PFSK-1 (cell line): ENCODE measurements at regions not wholly inside any gene's neighbourhood (a gene's known extent, or its start where the extent isn't known, plus 50 kb on each side); places are given as distances from the start of the nearest gene placed in this dataset.

Source experiments
- FOXP2 ChIP-seq: optimal IDR thresholded peaks from 2 replicates; pipeline ENCODE3; 2011; ENCODE audit warnings: borderline replicate concordance, control low read depth, inconsistent platforms; ENCODE audit not compliant: insufficient read depth; ENCODE audit errors: extremely low read length, extremely low read depth
- POLR2AphosphoS5 ChIP-seq: IDR thresholded peaks from 2 replicates; pipeline ENCODE4 v1.6.1; 2012; ENCODE audit warnings: low read depth, mild to moderate bottlenecking, control low read depth, low read length, moderate library complexity
- REST ChIP-seq, 2 experiments: IDR thresholded peaks; 2 replicates each; pipeline versions ENCODE4 v1.6.1 to v1.8.0; 2011 to 2012; ENCODE audit warnings: low read depth in 2 of 2, low read length in 2 of 2, control low read depth in 1 of 2, inconsistent platforms in 1 of 2, mild to moderate bottlenecking in 1 of 2, moderate library complexity in 1 of 2; ENCODE audit not compliant: insufficient read depth in 1 of 2
- SIN3A ChIP-seq: IDR thresholded peaks from 2 replicates; pipeline ENCODE4 v1.6.1; 2012; ENCODE audit warnings: mild to moderate bottlenecking, low read length, moderate library complexity, borderline replicate concordance; ENCODE audit not compliant: insufficient read depth
- TAF1 ChIP-seq: IDR thresholded peaks from 2 replicates; pipeline ENCODE4 v1.6.1; 2012; ENCODE audit warnings: low read length, control low read depth, borderline replicate concordance; ENCODE audit not compliant: insufficient read depth

- TF ChIP-seq TAF1 (no peak), REST (IDR thresholded peaks at IDR 0.05; ENCODE audit: insufficient read depth in 1 of 2, low read depth in 2 of 2, low read length in 2 of 2) (no peak), FOXP2 (no peak), POLR2AphosphoS5 (no peak), SIN3A (no peak)
Observed at GRCh38 chr3:135792858-135793475, 172.6 kb upstream of the PPP2R3A start.

- TF ChIP-seq FOXP2, result no peak
- no peak for TF ChIP-seq POLR2AphosphoS5
Observed at GRCh38 chr3:135800071-135800549, 165.4 kb upstream of the PPP2R3A start.

- TF ChIP-seq SIN3A, result no peak
- no peak for TF ChIP-seq POLR2AphosphoS5
- no peak for TF ChIP-seq TAF1
- TF ChIP-seq REST (IDR thresholded peaks at IDR 0.05; ENCODE audit: insufficient read depth in 1 of 2, low read depth in 2 of 2, low read length in 2 of 2), result no peak
- TF ChIP-seq FOXP2, result no peak
Observed at GRCh38 chr3:135801018-135801417, 164.5 kb upstream of the PPP2R3A start.

GRCh38 chr3:135802171-135802570 is 163.4 kb upstream of the PPP2R3A start:
- TF ChIP-seq FOXP2 (no peak), POLR2AphosphoS5 (no peak), TAF1 (no peak), SIN3A (no peak), REST (IDR thresholded peaks at IDR 0.05; ENCODE audit: insufficient read depth in 1 of 2, low read depth in 2 of 2, low read length in 2 of 2) (no peak)

GRCh38 chr3:135803028-135803692 is 162.4 kb upstream of the PPP2R3A start:
- TF ChIP-seq SIN3A (no peak), POLR2AphosphoS5 (no peak), TAF1 (no peak), FOXP2 (no peak), REST (IDR thresholded peaks at IDR 0.05; ENCODE audit: insufficient read depth in 1 of 2, low read depth in 2 of 2, low read length in 2 of 2) (no peak)
